Activated CD8-positive, alpha-beta memory T cell treated with anti-CD3 and anti-CD28 coated beads for 4 hours (primary cell): ENCODE measurements at regions not wholly inside any gene's neighbourhood (a gene's known extent, or its start where the extent isn't known, plus 50 kb on each side); places are given as distances from the start of the nearest gene placed in this dataset.
A peak's percentile ranks its signal among the peaks of the same experiment; 100 is the strongest.

ENCODE experiments used
- DNase-seq, 2 donors: peaks; one replicate each; pipeline ENCODE4 v3.0.0-alpha.2; 2020; ENCODE audit warnings: low read depth in 2 of 2

- DNase-seq: no peak
Observed at GRCh38 chr6:14731611-14732010, 514.3 kb upstream of the JARID2 start.

- no peak for DNase-seq
Observed at GRCh38 chr6:14732226-14732843, 513.5 kb upstream of the JARID2 start.

GRCh38 chr6:14732844-14733757 lies 512.8 kb upstream of the JARID2 start:
- peak in 1 of 2 donors; percentile 57 for DNase-seq

- no peak for DNase-seq
Observed at GRCh38 chr6:14734052-14734415, 511.8 kb upstream of the JARID2 start.

- DNase-seq: peak in 1 of 2 donors; percentile 27
Observed at GRCh38 chr6:14734416-14735340, 511.2 kb upstream of the JARID2 start.

GRCh38 chr6:14735956-14736486 lies 509.8 kb upstream of the JARID2 start:
- DNase-seq: no peak

GRCh38 chr6:14736554-14736953 lies 509.3 kb upstream of the JARID2 start:
- no peak for DNase-seq

GRCh38 chr6:14738497-14738896 lies 507.4 kb upstream of the JARID2 start:
- no peak for DNase-seq

- DNase-seq: no peak
Observed at GRCh38 chr6:14738933-14739332, 506.9 kb upstream of the JARID2 start.

GRCh38 chr6:14739827-14740226 lies 506.0 kb upstream of the JARID2 start:
- DNase-seq: no peak

GRCh38 chr6:14742171-14742570 lies 503.7 kb upstream of the JARID2 start:
- DNase-seq: no peak

- DNase-seq: no peak
Observed at GRCh38 chr6:14742680-14743079, 503.2 kb upstream of the JARID2 start.

- no peak for DNase-seq
Observed at GRCh38 chr6:14743144-14743473, 502.8 kb upstream of the JARID2 start.

GRCh38 chr6:14743474-14744211 lies 502.2 kb upstream of the JARID2 start:
- peak; percentile 59 to 70 for DNase-seq

GRCh38 chr6:14744212-14744556 lies 501.7 kb upstream of the JARID2 start:
- DNase-seq: no peak

GRCh38 chr6:14746139-14746837 lies 499.6 kb upstream of the JARID2 start:
- DNase-seq: no peak

GRCh38 chr6:14747881-14748520 lies 497.9 kb upstream of the JARID2 start:
- no peak for DNase-seq

GRCh38 chr6:14748679-14749078 lies 497.2 kb upstream of the JARID2 start:
- DNase-seq: no peak

GRCh38 chr6:14750059-14750661 lies 495.7 kb upstream of the JARID2 start:
- DNase-seq: no peak

GRCh38 chr6:14751645-14752175 lies 494.2 kb upstream of the JARID2 start:
- no peak for DNase-seq
